B cell (primary cell): ENCODE measurements at regions not wholly inside any gene's neighbourhood (a gene's known extent, or its start where the extent isn't known, plus 50 kb on each side); places are given as distances from the start of the nearest gene placed in this dataset.

Experiments
- ATAC-seq: fragments of 200-7000 bp; cut with Tn5 transposase; one replicate; pipeline ENCODE4 v1.10.0; 2021; ENCODE audit warnings: low read depth, mild to moderate bottlenecking, moderate number of reproducible peaks, moderate library complexity
- CTCF ChIA-PET: fragments of 350-600 bp; sonication (Branson Sonifier 250); formaldehyde crosslinking; loops from one replicate; lab custom pipeline; 2021; ENCODE audit warnings: antibody characterized with exemption, inconsistent platforms; lab: Charles Lee
- POLR2A ChIA-PET: fragments of 350-600 bp; sonication (Branson Sonifier 250); formaldehyde crosslinking; loops from one replicate; lab custom pipeline; 2021; ENCODE audit warnings: antibody characterized with exemption; lab: Charles Lee
- DNase-seq: peaks from one replicate; pipeline ENCODE4 v3.0.0; 2013
- H2AFZ ChIP-seq: 2 replicates; pipeline ENCODE4 v1.6.1; 2012; ENCODE audit warnings: mild to moderate bottlenecking, low read depth, low read length; ENCODE audit not compliant: insufficient read depth, poor library complexity, severe bottlenecking
- H3K27ac ChIP-seq, 2 donors: 1 replicate in 1 of 2; 2 replicates in 1 of 2; pipeline ENCODE4 v1.5.1; 2012 to 2013; ENCODE audit warnings: low read length in 2 of 2, mild to moderate bottlenecking in 2 of 2, moderate library complexity in 1 of 2
- H3K27me3 ChIP-seq, 4 experiments: fragments of 200-600 bp in 1 of 4; sonication (generic) in 1 of 4; replicated peaks in 1 of 4; 1 replicate in 2 of 4; 2 replicates in 2 of 4; pipeline versions ENCODE4 v1.6.1 to v1.7.0; 2013 to 2016; ENCODE audit warnings: low read length in 3 of 4, mild to moderate bottlenecking in 2 of 4, mixed read lengths in 1 of 4, moderate library complexity in 1 of 4; ENCODE audit not compliant: insufficient read depth in 4 of 4, control insufficient read depth in 3 of 4; ENCODE audit errors: control extremely low read depth in 1 of 4
- H3K36me3 ChIP-seq, 2 experiments: replicated peaks in 1 of 2; 1 replicate in 1 of 2; 2 replicates in 1 of 2; pipeline versions ENCODE4 v1.6.1 to v1.7.1; 2013; ENCODE audit warnings: low read length in 1 of 2; ENCODE audit not compliant: insufficient read depth in 2 of 2, control insufficient read depth in 1 of 2; ENCODE audit errors: control extremely low read depth in 1 of 2, extremely low read depth in 1 of 2
- H3K4me1 ChIP-seq, 2 donors: fragments of 200-600 bp in 1 of 2; sonication (generic) in 1 of 2; 1 replicate in 1 of 2; 2 replicates in 1 of 2; pipeline versions ENCODE4 v1.5.1 to v1.6.1; 2013 to 2017; ENCODE audit warnings: low read length in 2 of 2; ENCODE audit not compliant: control insufficient read depth in 2 of 2, insufficient read depth in 2 of 2
- H3K4me2 ChIP-seq: replicated peaks from 2 replicates; pipeline ENCODE3; 2012; ENCODE audit warnings: mild to moderate bottlenecking, low read depth, low read length; ENCODE audit not compliant: poor library complexity, severe bottlenecking
- H3K4me3 ChIP-seq, 5 experiments: fragments of 200-600 bp in 1 of 5; sonication (generic) in 1 of 5; 1 replicate in 3 of 5; 2 replicates in 2 of 5; pipeline versions ENCODE4 v1.5.1 to v1.7.0; 2011 to 2016; ENCODE audit warnings: low read length in 4 of 5, mild to moderate bottlenecking in 4 of 5, low read depth in 2 of 5, control low read depth in 1 of 5, moderate library complexity in 1 of 5; ENCODE audit not compliant: insufficient read depth in 1 of 5; ENCODE audit errors: control extremely low read depth in 1 of 5, extremely low read depth in 1 of 5
- H3K79me2 ChIP-seq: fragments of 200-600 bp; sonication (generic); one replicate; pipeline ENCODE4 v1.6.0; 2016; ENCODE audit warnings: low read length; ENCODE audit not compliant: control insufficient read depth, insufficient read depth
- H3K9ac ChIP-seq: fragments of 200-600 bp; sonication (generic); 2 replicates; pipeline ENCODE4 v1.6.1; 2017; ENCODE audit warnings: mild to moderate bottlenecking, low read length, moderate library complexity
- H3K9me3 ChIP-seq, 3 donors: one replicate each; pipeline versions ENCODE4 v1.6.1 to v1.7.1; 2013; ENCODE audit warnings: low read length in 2 of 3; ENCODE audit not compliant: control insufficient read depth in 2 of 3, insufficient read depth in 1 of 3; ENCODE audit errors: control extremely low read depth in 1 of 3
- H4K20me1 ChIP-seq: 2 replicates; pipeline ENCODE4 v1.6.0; 2012; ENCODE audit warnings: mild to moderate bottlenecking, low read length; ENCODE audit not compliant: insufficient read depth, control insufficient read depth, poor library complexity, severe bottlenecking
- H3K27ac Mint-ChIP-seq: one replicate; pipeline ENCODE4 v1.8.0; 2021; ENCODE audit warnings: mixed read lengths
- H3K27me3 Mint-ChIP-seq: one replicate; pipeline ENCODE4 v1.8.0; 2021; ENCODE audit warnings: mixed read lengths
- H3K4me1 Mint-ChIP-seq: one replicate; pipeline ENCODE4 v1.8.0; 2021; ENCODE audit warnings: mixed read lengths
- H3K4me3 Mint-ChIP-seq: one replicate; pipeline ENCODE4 v1.8.0; 2021; ENCODE audit warnings: mixed read lengths
- H3K9me3 Mint-ChIP-seq: one replicate; pipeline ENCODE4 v1.8.0; 2022; ENCODE audit warnings: mixed read lengths; ENCODE audit not compliant: insufficient read depth
- EZH2 ChIP-seq: IDR thresholded peaks from 2 replicates; pipeline ENCODE4 v1.6.1; 2012; ENCODE audit warnings: borderline replicate concordance, low read depth, mild to moderate bottlenecking, moderate library complexity, low read length; ENCODE audit not compliant: insufficient read depth, poor library complexity, severe bottlenecking
- WGBS: methylation state at CpG from one replicate; pipeline ENCODE4 v1.1.5; 2013; ENCODE audit warnings: missing lambda C conversion rate; ENCODE audit not compliant: insufficient coverage; 5-methylcytosine and 5-hydroxymethylcytosine counted together
- intact Hi-C: fragments of 100-400 bp; cut with micrococcal nuclease; formaldehyde crosslinking; loops from one replicate; pipeline ENCODE4 v1.10.0; 2022
- TF ChIP-seq, protein P1 (sequence below): fragments of 200-600 bp; IDR thresholded peaks from one replicate; pipeline ENCODE4 v1.8.0; 2022; ENCODE audit warnings: antibody characterized with exemption, mild to moderate bottlenecking

DNA sequence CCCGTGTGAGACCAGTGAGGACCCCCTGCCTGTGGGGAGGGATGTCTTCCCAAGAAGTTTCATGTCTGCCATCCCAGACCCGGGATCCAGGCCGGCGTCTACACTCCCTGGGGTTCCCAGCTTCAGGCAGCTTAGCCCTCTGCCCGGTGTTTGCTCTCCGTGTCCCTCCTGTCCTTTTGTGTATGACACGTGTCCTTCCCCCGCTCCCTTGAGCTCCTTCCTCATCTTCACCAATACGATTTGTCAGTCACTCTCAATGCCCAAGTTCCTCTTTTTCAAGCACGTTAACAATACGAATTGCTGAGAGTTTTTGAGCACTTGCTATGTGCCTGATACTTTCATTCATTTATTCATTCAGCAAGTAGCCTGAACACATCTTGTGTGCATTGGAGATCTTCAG lies 115.6 kb upstream of the PTPN1 start:
- intact Hi-C loops = no loop called here

DNA sequence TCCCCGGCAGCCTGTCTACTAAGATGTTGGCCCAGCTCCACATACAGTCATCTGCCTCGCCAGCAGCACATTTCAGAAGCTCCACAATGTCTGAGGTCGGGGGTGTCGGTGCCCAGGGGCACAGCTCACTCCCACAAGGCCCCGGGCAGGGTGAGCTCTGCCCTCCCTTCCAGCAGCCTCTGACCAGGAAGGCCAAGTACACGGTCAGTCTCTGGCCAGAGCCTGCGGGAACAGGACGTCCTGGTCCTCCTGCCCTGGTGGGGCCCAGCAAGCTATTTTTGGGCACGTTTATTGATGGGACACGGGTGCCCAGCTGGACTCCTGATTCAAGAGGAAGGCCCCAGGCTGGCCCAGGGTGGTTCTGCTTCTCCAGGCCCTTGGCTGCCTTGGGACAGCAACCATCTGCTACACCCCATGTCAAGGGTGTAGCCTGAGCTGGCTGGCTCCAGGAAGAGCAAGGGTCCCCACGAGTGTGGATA lies 114.9 kb upstream of the PTPN1 start:
- Histone ChIP-seq H3K27ac (no peak overlapping the region), H2AFZ (no peak overlapping the region), H3K4me1 (peaks cover 7 to 9% of the 10 kb centered on the region in 2 donors), H3K27me3 (no peaks in the 10 kb centered on the region), H4K20me1 (no peaks in the 10 kb centered on the region), H3K36me3 (no peaks in the 10 kb centered on the region), H3K9ac (no peak overlapping the region), H3K4me3 (no peak overlapping the region), H3K79me2 (no peaks in the 10 kb centered on the region), H3K4me2 (no peak overlapping the region), H3K9me3 (no peaks in the 10 kb centered on the region)
- H3K4me1 Mint-ChIP-seq = peaks cover 5% of the 10 kb centered on the region
- ChIA-PET POLR2A (no interaction called here), CTCF (interaction anchor here (1.3 kb wide), 1 partner anchor 194 kb away, joined by 3 read pairs; no protein-coding TSS in a partner anchor)
- intact Hi-C loops = no loop called here
- no peak overlapping the region for H3K27ac Mint-ChIP-seq
- DNase-seq = no peak
- no peaks in the 10 kb centered on the region for H3K9me3 Mint-ChIP-seq
- H3K27me3 Mint-ChIP-seq = peaks cover 5% of the 10 kb centered on the region
- TF ChIP-seq, protein P1, sequence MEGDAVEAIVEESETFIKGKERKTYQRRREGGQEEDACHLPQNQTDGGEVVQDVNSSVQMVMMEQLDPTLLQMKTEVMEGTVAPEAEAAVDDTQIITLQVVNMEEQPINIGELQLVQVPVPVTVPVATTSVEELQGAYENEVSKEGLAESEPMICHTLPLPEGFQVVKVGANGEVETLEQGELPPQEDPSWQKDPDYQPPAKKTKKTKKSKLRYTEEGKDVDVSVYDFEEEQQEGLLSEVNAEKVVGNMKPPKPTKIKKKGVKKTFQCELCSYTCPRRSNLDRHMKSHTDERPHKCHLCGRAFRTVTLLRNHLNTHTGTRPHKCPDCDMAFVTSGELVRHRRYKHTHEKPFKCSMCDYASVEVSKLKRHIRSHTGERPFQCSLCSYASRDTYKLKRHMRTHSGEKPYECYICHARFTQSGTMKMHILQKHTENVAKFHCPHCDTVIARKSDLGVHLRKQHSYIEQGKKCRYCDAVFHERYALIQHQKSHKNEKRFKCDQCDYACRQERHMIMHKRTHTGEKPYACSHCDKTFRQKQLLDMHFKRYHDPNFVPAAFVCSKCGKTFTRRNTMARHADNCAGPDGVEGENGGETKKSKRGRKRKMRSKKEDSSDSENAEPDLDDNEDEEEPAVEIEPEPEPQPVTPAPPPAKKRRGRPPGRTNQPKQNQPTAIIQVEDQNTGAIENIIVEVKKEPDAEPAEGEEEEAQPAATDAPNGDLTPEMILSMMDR = no peak
- no peak for TF ChIP-seq EZH2
- no peak for ATAC-seq
- no peak overlapping the region for H3K4me3 Mint-ChIP-seq
- WGBS = 92% methylated on average over 10 of the region's 11 CpGs

More for the DNA sequence above, 115.6 kb upstream of the PTPN1 start:
- H3K4me2 ChIP-seq = peak overlapping the region; percentile 38
- H3K4me1 ChIP-seq = peaks cover 7 to 9% of the 10 kb centered on the region in 2 donors
- no peaks in the 10 kb centered on the region for H3K36me3 ChIP-seq
- H3K9me3 ChIP-seq = no peaks in the 10 kb centered on the region
- no peak overlapping the region for H3K27ac ChIP-seq
- no peaks in the 10 kb centered on the region for H4K20me1 ChIP-seq
- no peaks in the 10 kb centered on the region for H3K79me2 ChIP-seq
- H2AFZ ChIP-seq = peak overlapping the region; percentile 37
- Mint-ChIP-seq H3K4me3 (peak overlapping the region; percentile 26), H3K27me3 (no peaks in the 10 kb centered on the region), H3K27ac (no peak overlapping the region), H3K4me1 (peaks cover 5% of the 10 kb centered on the region), H3K9me3 (no peaks in the 10 kb centered on the region)
- POLR2A ChIA-PET = no interaction called here
- DNase-seq (peak; percentile 47), ATAC-seq (no peak)
- 17% methylated on average over 11 of the region's 11 CpGs for WGBS
- no peaks in the 10 kb centered on the region for H3K27me3 ChIP-seq
- no peak overlapping the region for H3K4me3 ChIP-seq
- CTCF ChIA-PET = interaction anchor here (1.3 kb wide), 1 partner anchor 194 kb away, joined by 3 read pairs; no protein-coding TSS in a partner anchor
- H3K9ac ChIP-seq = no peak overlapping the region
- TF ChIP-seq EZH2 = no peak
- TF ChIP-seq, protein P1 = no peak
